A673 (cell line): ENCODE measurements at regions not wholly inside any gene's neighbourhood (a gene's known extent, or its start where the extent isn't known, plus 50 kb on each side); places are given as distances from the start of the nearest gene placed in this dataset.

Experiments used
- EZH2 ChIP-seq: fragments of 200-600 bp; sonication (generic); IDR thresholded peaks from 2 replicates; pipeline ENCODE4 v1.6.1; 2017; ENCODE audit warnings: borderline replicate concordance, low read depth, mild to moderate bottlenecking, mixed read lengths, antibody characterized with exemption, low read length; ENCODE audit not compliant: poor library complexity, severe bottlenecking
- TF ChIP-seq, protein P1 (sequence below): fragments of 300-800, 200-600 bp; sonication (generic); conservative IDR thresholded peaks from 2 replicates; pipeline ENCODE4 v1.5.1; 2017; ENCODE audit warnings: low read depth, mild to moderate bottlenecking, antibody characterized with exemption, low read length, moderate library complexity, mixed read lengths

DNA sequence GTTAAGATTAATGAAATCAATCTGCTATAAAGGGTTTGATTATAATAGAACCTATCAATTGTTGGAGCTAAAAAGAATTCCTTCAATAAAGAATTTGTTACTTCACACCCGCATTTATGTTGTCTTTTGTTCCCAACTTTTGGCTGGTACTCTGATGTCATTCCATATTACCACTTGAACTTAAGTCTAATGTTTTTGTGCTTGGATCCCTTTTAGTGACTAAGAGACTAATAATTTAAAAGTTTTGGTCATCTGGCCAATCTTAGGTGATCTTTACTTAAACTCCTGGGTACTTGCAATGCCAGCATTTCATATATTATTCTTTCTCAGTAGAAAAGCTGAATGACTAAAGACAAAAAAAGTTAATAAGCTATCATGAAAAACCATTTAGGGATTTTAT lies 113.0 kb downstream of the TMEM30B start:
- TF ChIP-seq, protein P1, sequence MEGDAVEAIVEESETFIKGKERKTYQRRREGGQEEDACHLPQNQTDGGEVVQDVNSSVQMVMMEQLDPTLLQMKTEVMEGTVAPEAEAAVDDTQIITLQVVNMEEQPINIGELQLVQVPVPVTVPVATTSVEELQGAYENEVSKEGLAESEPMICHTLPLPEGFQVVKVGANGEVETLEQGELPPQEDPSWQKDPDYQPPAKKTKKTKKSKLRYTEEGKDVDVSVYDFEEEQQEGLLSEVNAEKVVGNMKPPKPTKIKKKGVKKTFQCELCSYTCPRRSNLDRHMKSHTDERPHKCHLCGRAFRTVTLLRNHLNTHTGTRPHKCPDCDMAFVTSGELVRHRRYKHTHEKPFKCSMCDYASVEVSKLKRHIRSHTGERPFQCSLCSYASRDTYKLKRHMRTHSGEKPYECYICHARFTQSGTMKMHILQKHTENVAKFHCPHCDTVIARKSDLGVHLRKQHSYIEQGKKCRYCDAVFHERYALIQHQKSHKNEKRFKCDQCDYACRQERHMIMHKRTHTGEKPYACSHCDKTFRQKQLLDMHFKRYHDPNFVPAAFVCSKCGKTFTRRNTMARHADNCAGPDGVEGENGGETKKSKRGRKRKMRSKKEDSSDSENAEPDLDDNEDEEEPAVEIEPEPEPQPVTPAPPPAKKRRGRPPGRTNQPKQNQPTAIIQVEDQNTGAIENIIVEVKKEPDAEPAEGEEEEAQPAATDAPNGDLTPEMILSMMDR = no peak
- TF ChIP-seq EZH2 = no peak
